Eye (tissue), 1 donor: ENCODE measurements at regions not wholly inside any gene's neighbourhood (a gene's known extent, or its start where the extent isn't known, plus 50 kb on each side); places are given as distances from the start of the nearest gene placed in this dataset.
A peak's percentile ranks its signal among the peaks of the same experiment; 100 is the strongest.
"Not testable (repeated sequence)": the region's sequence is repeated elsewhere in the genome, so short reads cannot be mapped to it uniquely, and the experiment has no call there.

ENCODE experiments used
- DNase-seq: peaks from one replicate; pipeline ENCODE4 v3.0.0-alpha.2; 2015

DNA sequence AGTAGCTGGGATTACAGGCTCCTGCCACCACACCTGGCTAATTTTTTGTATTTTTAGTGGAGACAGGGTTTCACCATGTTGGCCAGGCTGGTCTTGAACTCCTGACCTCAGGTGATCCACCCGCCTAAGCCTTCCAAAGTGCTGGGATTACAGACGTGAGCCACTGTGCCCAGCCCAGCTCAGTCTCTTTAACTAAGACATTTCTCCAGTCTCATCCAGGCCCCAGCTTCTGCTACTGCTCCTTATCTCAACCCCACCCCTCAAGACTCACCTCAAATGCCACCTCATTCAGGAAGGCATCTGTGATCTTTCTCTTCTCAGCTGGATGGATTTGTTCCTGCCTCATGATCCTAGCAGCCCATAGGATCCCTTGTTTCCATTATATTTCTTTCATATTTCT lies 85.9 kb upstream of the GRAMD1B start:
- DNase-seq, result not testable (repeated sequence)

GRCh38 chr11:123338997-123339752 lies 90.9 kb upstream of the GRAMD1B start:
- no peak for DNase-seq

DNA sequence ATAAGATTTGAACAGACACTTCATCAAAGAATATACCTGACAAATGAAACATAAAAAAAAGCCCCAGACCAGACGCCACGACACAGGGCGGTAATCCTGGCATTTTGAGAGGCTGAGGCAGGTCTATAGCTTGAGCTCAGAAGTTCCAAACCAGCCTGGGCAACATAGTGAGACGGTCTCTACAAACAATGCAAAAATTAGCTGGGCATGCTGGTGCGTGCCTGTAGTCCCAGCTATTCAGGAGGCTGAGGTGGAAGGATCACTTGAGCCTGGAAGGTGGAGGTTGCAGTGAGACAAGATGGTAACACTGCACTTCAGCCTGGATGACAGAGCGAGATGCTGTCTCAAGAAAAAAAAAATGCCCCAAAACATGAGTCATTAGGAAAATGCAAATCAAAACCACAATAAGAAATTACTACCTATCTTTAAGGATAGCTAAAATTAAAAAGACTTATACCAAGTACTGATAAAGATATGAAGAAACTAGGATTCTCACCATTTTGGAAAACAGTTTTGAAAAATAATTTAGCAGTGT lies 91.7 kb upstream of the GRAMD1B start:
- DNase-seq, result no peak

DNA sequence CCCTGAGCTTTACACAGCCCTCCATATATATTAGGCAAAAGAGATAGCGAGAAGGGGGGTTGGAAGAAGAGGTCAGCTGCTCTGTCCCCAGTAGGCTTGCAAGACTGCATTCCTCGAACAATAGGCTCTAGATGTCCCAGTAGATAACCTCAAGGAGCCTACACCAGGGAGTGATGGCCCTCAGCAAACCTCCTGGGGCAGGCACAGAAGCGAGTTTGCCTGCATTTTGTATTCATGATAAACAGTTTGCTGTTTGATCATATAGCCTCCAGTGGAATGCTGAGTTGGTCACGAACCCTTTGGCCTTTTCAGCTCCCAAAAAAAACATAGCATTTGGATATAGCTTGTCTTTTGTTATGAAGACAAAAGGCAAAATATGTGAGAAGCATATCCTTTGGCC lies 95.1 kb upstream of the GRAMD1B start:
- DNase-seq, result no peak

GRCh38 chr11:123332577-123332976 lies 97.5 kb upstream of the GRAMD1B start:
- DNase-seq, result not testable (repeated sequence)

DNA sequence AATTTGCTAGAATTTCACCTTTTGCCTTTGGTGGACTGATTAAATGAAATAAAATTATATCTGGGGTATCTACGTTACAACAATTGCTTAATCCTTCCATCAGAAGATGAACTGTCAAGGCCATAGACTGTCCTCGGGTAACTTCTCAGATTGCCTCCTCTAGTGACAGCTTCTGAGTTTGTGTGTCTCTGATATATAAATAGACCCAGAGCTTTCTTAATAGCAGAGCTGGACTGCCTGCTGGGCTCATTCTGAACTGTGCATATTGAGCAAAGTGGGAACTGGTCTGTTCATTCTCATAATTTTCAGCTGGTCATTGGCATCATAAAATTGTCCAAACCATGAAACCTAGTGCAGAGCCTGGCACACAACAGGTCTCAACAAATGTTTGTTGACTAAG lies 99.1 kb upstream of the GRAMD1B start:
- no peak for DNase-seq

DNA sequence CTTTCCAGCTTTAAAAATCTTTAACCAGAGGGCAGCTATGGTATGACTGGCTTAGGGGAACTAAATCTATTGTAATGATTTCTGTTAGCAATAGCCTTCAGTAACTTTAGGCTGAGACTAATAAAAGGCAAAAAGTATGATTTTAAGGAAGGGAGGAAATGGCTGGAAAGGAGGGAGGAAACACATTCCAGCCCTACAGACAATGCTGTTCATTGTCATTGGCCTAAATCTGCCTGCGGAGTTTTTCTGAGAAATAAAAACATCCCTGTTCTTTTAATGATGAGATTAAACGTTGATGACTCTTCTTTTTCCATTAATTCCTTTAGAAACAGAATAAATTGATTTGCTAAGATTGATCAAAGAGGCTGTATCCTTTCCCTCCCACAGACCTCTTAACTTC lies 99.6 kb upstream of the GRAMD1B start:
- DNase-seq, result no peak

- DNase-seq, result peak; percentile 35
Measured at GRCh38 chr11:123330071-123330470, 100.0 kb upstream of the GRAMD1B start.

DNA sequence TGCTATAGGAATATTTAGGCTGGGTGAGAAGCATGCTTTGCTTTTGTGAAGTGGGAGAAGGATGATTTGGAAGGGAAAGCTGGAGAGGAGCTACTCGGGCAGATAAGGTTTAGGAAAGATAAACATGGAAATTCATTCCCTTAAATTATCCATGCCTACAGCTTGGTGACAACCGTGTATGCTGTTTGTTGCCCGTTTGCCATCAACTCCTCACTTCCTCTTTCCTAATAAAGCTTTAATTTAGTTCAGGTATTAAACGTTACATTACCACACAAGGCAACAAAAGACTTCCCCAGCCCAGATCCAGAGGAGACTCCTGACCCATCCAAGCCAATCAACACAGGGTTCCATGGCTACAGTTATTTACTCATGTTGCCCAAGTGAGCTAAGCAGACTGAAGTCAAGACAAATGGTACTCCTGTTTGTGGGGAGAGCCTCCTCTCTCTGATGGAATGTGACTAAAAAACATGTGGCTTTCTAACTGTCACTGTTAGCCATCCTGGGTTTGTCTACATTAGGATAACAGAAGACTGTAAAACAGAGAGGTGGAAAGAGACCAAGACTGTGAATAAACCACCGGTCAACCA lies 101.7 kb upstream of the GRAMD1B start:
- no peak for DNase-seq

- DNase-seq, result peak; percentile 68
Measured at GRCh38 chr11:123325533-123325932, 104.5 kb upstream of the GRAMD1B start.

GRCh38 chr11:123323568-123323967 lies 106.5 kb upstream of the GRAMD1B start:
- DNase-seq, result no peak

GRCh38 chr11:123321636-123322035 lies 108.4 kb upstream of the GRAMD1B start:
- DNase-seq, result no peak

GRCh38 chr11:123318623-123319022 lies 111.4 kb upstream of the GRAMD1B start:
- no peak for DNase-seq

DNA sequence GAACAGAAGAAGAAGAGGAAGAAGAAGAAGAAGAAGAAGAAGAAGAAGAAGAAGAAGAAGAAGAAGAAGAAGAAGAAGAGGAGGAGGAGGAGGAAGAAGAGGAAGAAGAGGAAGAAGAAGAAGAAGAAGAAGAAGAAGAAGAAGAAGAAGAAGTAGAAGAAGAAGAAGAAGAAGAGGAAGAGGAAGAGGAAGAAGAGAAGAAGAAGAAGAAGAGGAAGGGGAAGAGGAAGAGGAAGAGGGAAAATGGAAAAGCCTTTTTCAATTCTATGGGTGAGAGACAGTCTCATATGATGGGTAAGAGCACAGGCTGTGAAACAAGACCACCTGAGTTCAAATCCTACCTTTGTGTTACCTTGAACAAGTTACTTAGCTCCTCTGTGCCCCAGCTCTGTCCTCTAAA lies 111.9 kb upstream of the GRAMD1B start:
- not testable (repeated sequence) for DNase-seq

DNA sequence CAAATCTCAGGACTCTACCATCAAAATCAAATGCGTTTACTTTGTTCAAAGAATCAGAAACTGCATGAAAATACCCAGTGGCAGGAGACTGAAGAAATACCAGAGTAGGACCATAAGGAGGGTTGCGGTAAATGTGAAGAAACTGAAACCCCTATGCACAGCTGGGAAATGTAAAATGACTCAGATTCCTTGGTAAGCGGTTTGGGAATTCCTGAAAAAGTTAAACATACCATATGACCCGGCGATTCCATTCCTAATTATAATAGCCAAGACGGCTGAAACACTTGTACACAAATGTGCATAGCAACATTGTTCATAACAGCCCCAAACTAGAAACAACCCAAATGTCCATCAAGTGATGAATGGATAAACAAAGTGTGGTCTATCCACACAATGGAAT lies 114.1 kb upstream of the GRAMD1B start:
- no peak for DNase-seq

DNA sequence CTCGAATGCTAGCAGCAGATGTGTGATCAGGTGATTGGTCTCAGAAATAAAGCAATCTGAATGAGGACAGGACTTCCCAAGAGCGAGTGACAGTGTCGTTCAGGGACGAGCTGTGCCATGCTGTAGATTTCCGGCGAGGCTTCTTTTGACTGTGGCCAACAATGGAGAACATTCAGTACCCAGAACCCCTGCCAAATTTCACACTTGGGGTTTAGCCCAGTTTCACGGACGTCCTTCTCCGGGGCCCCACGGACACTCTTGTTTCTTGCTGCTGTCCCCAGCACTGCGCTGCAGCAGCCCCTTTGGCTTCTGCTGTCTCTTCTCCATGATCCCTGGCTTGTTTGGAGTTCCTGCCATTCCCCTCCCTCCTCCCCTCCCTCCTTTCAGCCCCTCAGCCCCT lies 115.1 kb upstream of the GRAMD1B start:
- no peak for DNase-seq

GRCh38 chr11:123313262-123313661 lies 116.8 kb upstream of the GRAMD1B start:
- no peak for DNase-seq

DNA sequence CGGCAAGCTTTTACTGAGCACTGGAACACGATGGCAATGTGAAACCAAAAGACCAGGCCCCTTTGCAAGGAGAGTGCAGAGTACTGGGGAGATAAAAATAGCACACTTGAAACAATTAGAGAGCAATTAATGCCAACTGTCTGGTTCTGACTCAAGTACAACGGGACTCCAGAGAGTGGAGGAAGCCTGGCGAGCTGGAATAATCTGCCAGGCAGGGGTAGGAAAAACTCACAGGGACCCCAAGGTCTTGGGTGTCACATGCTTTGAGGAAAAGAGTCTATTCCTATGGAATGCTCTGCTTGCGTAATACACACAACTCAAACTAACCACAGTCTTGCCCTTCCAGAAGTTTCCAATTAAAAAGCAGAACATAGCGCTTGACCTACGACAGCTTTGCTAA lies 113.0 kb upstream of the CLMP start:
- DNase-seq, result peak; percentile 64

DNA sequence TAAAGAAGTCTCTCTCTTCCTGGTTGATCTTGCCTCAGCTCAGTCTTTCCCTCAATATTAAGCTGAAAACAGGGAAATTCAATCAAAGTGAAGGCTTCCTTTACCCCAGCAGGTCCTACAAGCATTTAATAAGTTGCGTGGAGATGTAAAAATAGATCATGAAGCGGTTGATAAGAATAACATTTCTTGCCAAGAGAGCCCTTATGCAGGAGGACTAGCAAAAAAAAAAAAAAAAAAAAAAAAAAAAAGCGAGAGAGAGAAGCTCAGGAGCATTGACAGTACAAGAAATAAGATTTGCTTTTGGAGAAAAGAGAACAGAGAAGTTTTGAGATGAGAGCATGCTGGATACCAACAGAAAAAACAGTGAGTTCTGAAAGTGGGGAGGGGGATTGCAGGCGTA lies 112.2 kb upstream of the CLMP start:
- DNase-seq, result no peak

- DNase-seq, result no peak
Measured at GRCh38 chr11:123306531-123306930, 111.5 kb upstream of the CLMP start.

DNA sequence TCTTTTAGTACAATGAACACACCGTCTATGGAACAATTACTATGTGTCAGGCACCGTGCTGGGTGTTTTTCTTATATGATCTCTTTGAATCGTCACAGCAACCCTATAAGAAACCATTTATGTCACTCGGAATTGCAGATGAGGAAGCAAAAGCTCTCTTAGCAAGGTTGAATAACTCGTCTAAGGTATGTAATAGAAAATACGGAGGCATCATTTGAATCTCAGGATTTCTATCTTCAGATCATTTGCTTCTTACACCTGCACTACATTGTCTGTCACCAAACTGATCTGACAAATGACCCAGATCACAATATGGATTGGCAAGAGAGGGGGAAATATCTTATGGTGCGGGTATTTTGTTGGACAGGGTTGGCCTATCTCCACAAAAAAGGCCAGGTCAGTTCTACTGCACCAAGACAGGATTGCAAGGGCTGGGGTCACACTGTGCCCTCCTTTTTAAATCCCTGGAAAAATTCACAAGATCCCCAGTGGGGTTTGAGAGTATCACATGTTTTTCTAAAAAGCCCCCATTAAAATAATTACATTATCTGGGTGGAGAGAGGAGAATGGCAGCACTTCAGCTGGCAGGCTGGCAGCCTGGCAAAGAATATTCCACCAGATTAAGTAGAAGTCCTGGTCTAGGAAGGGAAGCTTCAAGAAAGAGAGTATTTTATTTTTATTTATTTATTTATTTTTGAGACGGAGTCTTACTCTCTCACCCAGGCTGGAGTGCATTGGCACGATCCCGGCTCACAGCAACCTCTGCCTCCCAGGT lies 110.7 kb upstream of the CLMP start:
- no peak for DNase-seq

- DNase-seq, result peak; percentile 73
Measured at GRCh38 chr11:123304828-123305466, 109.9 kb upstream of the CLMP start.

GRCh38 chr11:123303924-123304323 lies 108.9 kb upstream of the CLMP start:
- DNase-seq, result no peak
